ENCODE measurements at regions not wholly inside any gene's neighbourhood (a gene's known extent, or its start where the extent isn't known, plus 50 kb on each side); places are given as distances from the start of the nearest gene placed in this dataset.

DNA sequence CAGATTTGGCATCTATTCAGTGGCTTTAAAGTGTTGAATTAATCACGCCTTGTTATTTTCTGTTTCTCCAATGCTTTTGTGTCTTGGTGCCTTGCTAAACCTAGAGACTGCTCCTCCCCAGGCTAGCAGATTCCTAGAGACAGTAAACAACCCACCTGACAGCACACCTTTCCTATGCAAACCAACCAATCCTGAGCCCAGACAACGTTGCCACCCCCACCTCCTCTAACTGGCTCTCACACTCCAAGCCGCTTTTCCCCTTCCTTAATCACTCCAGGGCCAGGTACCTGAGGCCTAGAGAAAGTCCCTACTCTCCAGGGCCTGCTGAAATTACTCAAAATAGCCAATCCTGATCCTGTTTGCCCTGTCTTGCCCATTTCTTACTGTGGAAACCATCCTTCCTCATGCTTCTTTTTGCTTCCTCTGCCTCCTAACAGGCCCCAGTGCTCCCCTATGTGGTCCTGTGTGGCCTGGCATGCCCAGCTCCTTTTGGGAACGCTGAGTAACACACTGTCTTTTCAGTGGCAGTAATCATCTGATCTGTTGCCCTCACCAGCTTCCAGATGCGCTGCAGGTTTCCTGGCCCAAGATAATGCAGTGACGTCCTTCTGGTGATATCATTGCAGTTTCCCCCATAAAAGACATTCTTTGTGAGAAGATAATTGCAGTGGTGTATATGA is 53.4 kb downstream of the GAS1 start:
- no peaks in the 10 kb centered on the region for H3K36me3 ChIP-seq

DNA sequence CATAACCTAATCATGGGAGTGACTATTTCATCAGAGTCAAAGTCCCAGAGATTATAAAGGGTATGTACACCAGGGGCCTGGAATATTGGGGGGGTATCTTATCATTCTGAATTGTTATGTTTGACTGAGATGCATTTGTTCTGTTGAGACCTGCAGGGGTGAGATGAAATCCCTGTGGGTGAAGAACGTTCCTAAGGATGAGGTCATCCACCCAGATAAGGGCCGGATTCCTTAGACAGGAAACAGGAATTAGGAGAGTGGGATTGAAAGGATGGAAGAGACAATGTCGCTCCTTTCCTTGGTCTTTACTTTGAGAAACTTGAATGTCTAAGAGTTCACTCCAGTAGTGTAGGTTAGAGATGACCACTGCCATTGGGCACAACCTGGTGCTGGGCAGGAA is 54.7 kb downstream of the GAS1 start:
- TF ChIP-seq, protein P1, sequence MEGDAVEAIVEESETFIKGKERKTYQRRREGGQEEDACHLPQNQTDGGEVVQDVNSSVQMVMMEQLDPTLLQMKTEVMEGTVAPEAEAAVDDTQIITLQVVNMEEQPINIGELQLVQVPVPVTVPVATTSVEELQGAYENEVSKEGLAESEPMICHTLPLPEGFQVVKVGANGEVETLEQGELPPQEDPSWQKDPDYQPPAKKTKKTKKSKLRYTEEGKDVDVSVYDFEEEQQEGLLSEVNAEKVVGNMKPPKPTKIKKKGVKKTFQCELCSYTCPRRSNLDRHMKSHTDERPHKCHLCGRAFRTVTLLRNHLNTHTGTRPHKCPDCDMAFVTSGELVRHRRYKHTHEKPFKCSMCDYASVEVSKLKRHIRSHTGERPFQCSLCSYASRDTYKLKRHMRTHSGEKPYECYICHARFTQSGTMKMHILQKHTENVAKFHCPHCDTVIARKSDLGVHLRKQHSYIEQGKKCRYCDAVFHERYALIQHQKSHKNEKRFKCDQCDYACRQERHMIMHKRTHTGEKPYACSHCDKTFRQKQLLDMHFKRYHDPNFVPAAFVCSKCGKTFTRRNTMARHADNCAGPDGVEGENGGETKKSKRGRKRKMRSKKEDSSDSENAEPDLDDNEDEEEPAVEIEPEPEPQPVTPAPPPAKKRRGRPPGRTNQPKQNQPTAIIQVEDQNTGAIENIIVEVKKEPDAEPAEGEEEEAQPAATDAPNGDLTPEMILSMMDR (IDR thresholded peaks at IDR 0.05) = no peak
- H3K9me3 ChIP-seq = no peaks in the 10 kb centered on the region
- no peaks in the 10 kb centered on the region for H3K4me1 ChIP-seq
- no peak overlapping the region for H3K27ac ChIP-seq
- H3K27me3 ChIP-seq = no peaks in the 10 kb centered on the region
- H3K36me3 ChIP-seq = no peaks in the 10 kb centered on the region
- H3K4me3 ChIP-seq = no peak overlapping the region
- intact Hi-C loops (cut with DNase I) = no loop called here
- no peak for DNase-seq (ENCODE audit: low spot score in 2 of 2)

More for the DNA sequence above, 53.4 kb downstream of the GAS1 start:
- Histone ChIP-seq H3K9me3 (no peaks in the 10 kb centered on the region), H3K27me3 (no peaks in the 10 kb centered on the region), H3K27ac (no peak overlapping the region), H3K4me1 (no peaks in the 10 kb centered on the region), H3K4me3 (no peak overlapping the region)
- DNase-seq (ENCODE audit: low spot score in 2 of 2) = no peak
- intact Hi-C loops (cut with DNase I) = no loop called here
- TF ChIP-seq, protein P1 (IDR thresholded peaks at IDR 0.05) = no peak

DNA sequence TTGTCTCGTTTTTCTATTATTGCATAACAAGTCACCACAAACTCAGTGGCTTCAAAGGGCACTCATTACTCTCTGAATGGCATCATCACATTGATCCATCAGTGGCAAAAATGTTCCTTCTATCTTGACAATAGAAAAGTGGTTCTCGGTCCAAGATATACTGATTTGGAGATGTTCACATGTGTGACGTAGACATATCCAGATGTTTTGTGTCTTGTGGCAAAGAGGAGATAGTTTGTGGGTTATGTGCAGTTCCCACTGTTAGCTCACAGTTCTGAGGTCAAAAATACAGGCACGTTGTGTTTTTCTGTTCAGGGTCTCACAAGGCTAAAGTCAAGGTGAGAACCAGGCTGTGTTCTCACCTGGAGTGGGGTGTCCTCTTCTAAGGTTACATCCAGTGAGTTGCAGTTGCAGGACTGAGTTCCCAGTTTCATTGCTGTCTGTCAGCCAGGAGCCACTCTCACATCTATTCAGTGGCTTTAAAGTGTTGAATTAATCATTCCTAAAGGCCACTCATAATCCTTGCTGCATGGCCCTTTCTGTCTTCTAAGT is 55.3 kb downstream of the GAS1 start:
- Histone ChIP-seq H3K36me3 (no peaks in the 10 kb centered on the region), H3K4me3 (no peak overlapping the region), H3K27ac (no peak overlapping the region), H3K4me1 (no peaks in the 10 kb centered on the region), H3K27me3 (no peaks in the 10 kb centered on the region), H3K9me3 (no peaks in the 10 kb centered on the region)
- TF ChIP-seq, protein P1 (IDR thresholded peaks at IDR 0.05) = no peak
- intact Hi-C loops (cut with DNase I) = no loop called here
- DNase-seq (ENCODE audit: low spot score in 2 of 2) = no peak

DNA sequence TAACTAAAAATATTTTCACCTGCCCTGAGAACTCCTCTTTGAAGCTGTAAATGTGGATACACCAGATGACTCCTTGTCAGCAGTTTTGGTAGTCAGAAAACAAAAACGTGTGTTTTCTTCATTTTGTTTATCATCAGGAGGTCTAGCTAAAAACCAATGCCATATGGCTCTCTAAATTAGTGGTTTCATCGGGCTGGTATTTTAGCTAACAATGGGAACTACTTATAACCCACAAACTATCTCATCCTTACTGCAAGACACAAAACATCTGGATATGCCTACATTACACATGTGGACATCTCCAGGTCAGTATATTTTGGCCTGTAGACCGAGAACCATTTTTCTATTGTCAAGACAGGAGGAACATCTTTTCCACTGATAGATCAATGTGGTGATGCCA is 56.2 kb downstream of the GAS1 start:
- intact Hi-C loops (cut with DNase I) = no loop called here
- Histone ChIP-seq H3K4me1 (no peaks in the 10 kb centered on the region), H3K4me3 (no peak overlapping the region), H3K27ac (no peak overlapping the region), H3K27me3 (no peaks in the 10 kb centered on the region), H3K9me3 (no peaks in the 10 kb centered on the region), H3K36me3 (no peaks in the 10 kb centered on the region)
- no peak for DNase-seq (ENCODE audit: low spot score in 2 of 2)
- TF ChIP-seq, protein P1 (IDR thresholded peaks at IDR 0.05) = no peak

GRCh38 chr9:86885232-86885631 is 62.1 kb downstream of the GAS1 start:
- no peak for DNase-seq (ENCODE audit: low spot score in 2 of 2)
- Histone ChIP-seq H3K27ac (no peak overlapping the region), H3K4me1 (no peaks in the 10 kb centered on the region), H3K4me3 (no peak overlapping the region), H3K27me3 (no peaks in the 10 kb centered on the region), H3K36me3 (no peaks in the 10 kb centered on the region), H3K9me3 (no peaks in the 10 kb centered on the region)
- TF ChIP-seq, protein P1 (IDR thresholded peaks at IDR 0.05) = no peak
- intact Hi-C loops (cut with DNase I) = no loop called here
